CD1c-positive myeloid dendritic cell (primary cell): ENCODE measurements at regions not wholly inside any gene's neighbourhood (a gene's known extent, or its start where the extent isn't known, plus 50 kb on each side); places are given as distances from the start of the nearest gene placed in this dataset.
A peak's percentile ranks its signal among the peaks of the same experiment; 100 is the strongest.

ENCODE experiments used
- DNase-seq: peaks from one replicate; pipeline ENCODE4 v3.0.0-alpha.2; 2016; ENCODE audit errors: extremely low spot score

DNA sequence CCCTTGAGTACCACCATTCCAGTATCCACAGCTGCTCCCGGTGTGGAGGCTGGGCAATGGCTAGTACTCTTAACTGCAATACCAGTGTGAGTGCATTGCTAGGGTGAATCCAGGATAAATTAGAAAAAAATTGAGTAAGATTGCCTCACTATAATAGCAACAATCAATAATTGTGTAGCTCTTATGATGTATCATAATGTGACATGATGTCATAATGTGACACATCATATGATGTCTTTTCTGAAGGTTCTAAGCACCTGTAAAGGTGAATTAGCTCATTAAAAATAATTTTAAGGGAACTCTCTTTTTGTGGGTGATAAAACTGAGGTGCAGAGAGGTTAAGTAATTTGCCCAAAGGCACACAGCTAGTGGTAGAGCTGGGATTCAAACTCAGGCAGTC is 424.4 kb downstream of the HLX start:
- DNase-seq: no peak

DNA sequence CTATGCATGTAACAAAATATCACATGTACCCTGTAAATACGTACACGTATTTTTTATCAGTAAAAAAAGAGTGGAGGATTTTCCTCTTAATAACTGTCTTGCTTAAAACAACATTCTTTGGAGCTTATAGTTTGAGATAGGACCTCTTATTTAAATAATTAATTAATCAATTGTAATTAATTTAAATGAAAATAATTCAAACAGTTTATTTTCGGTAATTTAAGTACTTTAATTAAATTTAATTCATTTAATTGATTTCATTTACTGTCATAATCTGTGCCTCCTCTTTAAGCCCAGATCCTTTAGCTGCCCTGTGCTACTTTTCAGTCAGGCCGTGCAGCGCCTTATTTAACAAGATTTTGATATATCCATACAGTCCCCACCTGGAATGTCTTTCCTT is 427.0 kb downstream of the HLX start:
- DNase-seq: no peak

GRCh38 chr1:221308534-221309511 is 429.6 kb downstream of the HLX start:
- DNase-seq: no peak

- no peak for DNase-seq
Measured at GRCh38 chr1:221309723-221310122, 430.5 kb downstream of the HLX start.

- no peak for DNase-seq
Measured at GRCh38 chr1:221310180-221310579, 430.9 kb downstream of the HLX start.

DNA sequence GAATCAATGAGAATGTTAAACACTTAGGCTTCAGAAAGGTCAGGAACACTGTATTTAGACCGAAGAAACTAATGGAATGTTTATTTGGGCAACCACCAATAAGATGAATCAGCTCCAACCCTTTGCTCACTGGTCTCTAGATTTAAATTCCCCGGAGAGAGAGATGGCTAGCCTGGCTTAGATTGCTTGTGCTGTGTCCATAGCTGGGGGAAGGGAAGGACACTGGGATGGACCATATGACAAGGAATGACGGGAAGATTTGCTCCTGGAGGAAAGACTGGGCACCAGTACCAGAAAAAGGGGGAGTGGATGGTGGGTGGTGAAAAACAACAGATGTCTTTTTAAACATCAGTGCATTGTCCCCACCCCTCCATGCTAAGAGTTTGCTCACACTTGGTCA is 426.6 kb downstream of the DUSP10 start:
- no peak for DNase-seq

DNA sequence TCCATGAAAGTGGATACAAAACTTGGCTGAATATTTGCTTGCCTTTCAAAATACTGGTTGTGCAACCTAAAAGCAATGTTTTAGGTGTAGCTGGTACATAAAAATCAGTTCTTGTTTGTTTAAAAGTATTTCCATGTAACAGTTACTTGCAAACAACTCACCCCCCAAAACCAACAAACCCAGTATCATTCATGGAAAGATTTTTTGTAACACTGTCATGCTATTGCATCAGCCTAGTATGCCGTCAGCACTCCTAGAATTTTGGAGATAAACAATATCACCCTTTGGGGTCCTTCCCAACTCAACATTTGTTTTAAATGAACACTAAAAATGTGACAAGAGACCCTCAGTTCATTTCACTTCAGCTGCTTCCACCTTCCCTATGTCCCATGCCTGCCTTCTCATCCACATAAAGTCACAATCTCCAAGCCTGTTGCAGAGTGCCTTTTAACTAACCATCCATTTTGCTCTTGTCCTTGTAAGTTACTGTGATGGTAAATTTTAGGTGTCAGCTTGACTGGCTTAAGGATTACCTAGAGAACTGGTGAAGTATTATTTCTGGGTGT is 425.3 kb downstream of the DUSP10 start:
- DNase-seq: no peak

DNA sequence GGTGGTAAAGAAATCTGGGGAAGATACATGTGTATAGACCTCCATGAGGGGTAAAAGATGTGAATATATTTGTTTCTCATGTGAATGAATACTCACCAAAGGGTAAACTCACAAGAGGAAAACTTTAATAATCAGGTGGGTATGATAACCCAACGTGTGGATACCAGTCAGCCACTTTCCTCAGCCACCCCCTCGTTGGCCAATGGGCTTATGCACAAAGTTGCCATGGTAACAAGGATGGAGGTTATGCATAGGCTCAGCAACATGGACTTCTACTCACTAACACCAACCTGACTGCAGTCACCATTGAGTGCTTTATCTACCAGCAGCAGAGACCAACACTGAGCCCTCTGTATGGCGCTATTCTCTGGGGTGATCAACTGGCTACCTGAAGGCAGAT is 424.4 kb downstream of the DUSP10 start:
- DNase-seq: no peak

- no peak for DNase-seq
Measured at GRCh38 chr1:221327954-221328353, 413.9 kb downstream of the DUSP10 start.

DNA sequence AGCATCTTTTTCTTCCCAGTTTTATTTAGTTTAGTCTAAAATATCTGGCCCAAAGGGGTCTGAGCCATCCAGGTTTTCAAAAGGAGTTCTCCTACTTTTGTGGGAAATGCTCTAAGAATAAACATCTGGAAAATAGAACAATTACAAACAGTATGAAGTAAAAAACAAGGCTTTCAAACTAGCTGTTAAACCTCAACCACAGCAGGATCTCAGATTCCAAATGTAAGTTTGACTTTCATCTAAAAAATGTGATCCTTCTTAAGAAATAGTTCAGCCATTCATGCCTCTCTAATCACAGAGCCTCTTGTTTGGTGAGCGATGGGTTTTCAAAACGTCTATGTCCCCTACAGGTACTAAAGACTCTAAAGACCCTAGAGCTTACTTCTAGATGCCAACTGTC is 413.5 kb downstream of the DUSP10 start:
- DNase-seq: no peak

DNA sequence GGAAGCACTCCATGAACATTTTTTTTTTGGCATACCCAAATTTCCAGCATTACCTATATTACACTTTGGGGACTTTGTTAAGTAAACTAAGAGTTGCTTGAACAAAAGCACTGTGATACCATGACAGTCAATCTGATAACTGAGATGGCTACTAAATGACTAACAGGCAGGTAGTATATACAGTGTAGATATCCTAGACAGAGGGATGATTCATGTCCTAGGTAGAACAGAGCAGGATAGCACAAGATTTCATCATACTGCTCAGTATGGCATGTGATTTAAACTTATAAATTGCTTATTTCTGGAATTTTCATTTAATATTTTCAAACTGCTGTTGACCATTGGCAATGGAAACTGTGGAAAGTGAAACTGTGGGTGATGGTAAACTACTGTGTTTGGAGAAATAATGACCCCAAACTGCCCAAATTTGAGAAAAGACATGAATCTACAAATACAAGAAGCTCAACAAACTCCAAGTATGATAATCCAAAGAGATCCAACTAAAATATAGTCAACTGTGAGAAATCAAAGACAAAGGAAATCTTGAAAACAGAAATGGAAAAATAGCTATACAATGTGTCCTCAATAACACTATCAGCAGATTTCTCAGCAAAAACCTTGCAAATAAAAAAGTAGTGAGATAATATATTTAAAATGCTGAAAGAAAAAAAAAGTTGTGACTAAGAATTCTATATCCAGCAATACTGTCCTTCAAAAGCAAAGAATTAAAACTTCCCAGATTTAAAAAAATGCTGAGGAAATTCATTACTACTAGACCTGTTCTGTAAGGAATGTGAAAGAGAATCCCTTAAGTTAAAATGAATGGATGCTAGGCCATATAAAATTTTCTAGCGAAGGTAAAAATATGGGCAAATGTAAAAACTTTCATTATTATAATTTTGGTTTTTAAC is 410.4 kb downstream of the DUSP10 start:
- DNase-seq: no peak

DNA sequence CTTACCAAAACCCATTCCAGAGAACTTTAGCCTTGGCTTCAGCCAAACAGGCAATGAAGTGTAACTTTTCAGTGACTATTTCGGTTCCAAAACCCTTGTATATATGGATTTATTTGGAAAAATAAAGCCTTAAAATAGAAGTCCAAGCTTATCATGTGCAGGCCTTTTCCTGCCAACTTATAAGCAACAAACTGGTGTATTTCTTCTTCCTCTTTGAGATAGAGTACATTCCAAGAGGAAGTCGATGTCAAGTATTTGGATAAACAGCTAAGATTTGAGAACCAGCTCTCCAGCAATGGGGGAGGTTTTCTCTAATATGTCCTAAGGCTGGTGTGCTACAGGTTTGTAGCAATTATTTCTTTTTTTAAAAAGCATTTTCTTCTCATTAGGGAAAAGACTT is 407.8 kb downstream of the DUSP10 start:
- DNase-seq: peak; percentile 11

- DNase-seq: no peak
Measured at GRCh38 chr1:221335161-221336101, 406.5 kb downstream of the DUSP10 start.

DNA sequence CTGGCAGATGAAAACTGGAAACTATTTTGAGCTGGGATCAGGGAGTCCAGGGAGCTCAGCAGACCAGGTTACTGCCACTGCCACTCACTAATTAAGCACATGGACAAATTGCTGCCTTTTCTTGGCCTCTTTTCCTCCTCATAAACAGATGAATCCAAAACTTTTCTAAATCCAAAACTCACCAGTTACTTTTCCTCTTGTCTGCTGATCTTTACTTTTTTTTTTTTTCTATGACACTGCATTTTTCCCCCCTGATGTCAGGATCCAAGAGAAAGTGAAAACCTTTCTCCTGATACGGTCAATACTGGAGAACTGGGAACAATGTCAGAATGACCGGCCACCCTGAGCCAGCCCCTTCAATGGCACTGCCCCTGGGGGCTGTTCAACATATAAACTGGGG is 405.8 kb downstream of the DUSP10 start:
- no peak for DNase-seq

DNA sequence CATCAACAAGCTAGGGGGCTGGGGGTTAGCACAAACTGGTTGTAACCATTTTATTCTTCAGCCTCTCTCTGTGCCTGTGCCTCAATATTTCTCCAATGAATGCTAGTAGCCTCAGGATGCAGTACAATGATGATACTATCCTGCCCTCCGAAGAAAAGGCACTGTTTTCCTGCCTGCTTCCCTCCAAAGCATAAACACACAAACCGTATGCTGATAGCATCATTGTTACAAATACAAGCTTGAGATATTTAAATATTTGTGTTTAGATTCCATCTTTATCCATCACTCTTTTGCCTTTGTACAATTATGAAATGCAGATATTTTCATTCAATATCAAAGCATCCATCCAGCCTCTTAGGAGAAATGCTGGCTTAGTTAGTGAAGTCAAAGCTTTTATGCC is 404.8 kb downstream of the DUSP10 start:
- DNase-seq: no peak

- no peak for DNase-seq
Measured at GRCh38 chr1:221343136-221343535, 398.8 kb downstream of the DUSP10 start.

DNA sequence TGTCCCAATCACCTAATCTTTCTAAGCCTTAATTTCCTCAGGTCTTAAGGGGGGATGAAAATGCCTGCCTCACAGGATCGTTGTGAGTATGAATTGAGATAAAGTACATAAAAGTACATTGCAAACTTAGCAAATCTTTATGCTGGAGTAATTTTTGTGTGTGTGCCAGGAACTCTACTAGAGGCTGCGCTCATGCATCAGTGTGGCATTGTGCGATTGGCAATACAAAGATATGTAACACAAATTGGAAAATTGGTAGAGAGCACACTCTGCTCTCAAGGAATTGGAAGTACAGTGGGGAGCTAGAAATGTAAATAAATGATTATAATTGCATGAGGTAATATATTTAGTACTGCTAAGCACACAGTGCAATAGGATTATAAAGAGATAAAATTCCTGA is 398.3 kb downstream of the DUSP10 start:
- DNase-seq: no peak

GRCh38 chr1:221344693-221345092 is 397.2 kb downstream of the DUSP10 start:
- DNase-seq: no peak

GRCh38 chr1:221347706-221348105 is 394.2 kb downstream of the DUSP10 start:
- DNase-seq: no peak

GRCh38 chr1:221350091-221350490 is 391.8 kb downstream of the DUSP10 start:
- DNase-seq: no peak

GRCh38 chr1:221356693-221357092 is 385.2 kb downstream of the DUSP10 start:
- DNase-seq: no peak
